Heart left ventricle (tissue), 16 donors: ENCODE measurements at regions not wholly inside any gene's neighbourhood (a gene's known extent, or its start where the extent isn't known, plus 50 kb on each side); places are given as distances from the start of the nearest gene placed in this dataset.

Source experiments
- ATAC-seq, 4 donors: fragments of 200-7000 bp; cut with Tn5 transposase; one replicate each; pipeline ENCODE4 v1.9.1; 2020 to 2022; ENCODE audit warnings: moderate library complexity in 4 of 4, mild to moderate bottlenecking in 3 of 4, moderate number of reproducible peaks in 1 of 4
- DNase-seq, 5 donors: peaks; one replicate each; pipeline ENCODE4 v3.0.0-alpha.2; 2020
- H3K27ac ChIP-seq, 12 donors: fragments of 200-600 bp; sonication (generic) in 4 of 12; one replicate each; pipeline versions ENCODE4 v1.5.0 to v1.8.0; 2016 to 2022; ENCODE audit warnings: mild to moderate bottlenecking in 2 of 12
- H3K27me3 ChIP-seq, 9 donors: fragments of 200-600 bp; sonication (generic) in 2 of 9; one replicate each; pipeline versions ENCODE4 v1.5.1 to v1.8.0; 2016 to 2022; ENCODE audit warnings: mild to moderate bottlenecking in 3 of 9
- H3K36me3 ChIP-seq, 9 donors: fragments of 200-600 bp; sonication (generic) in 2 of 9; one replicate each; pipeline versions ENCODE4 v1.5.0 to v1.8.0; 2018 to 2022; ENCODE audit warnings: mild to moderate bottlenecking in 2 of 9
- H3K4me1 ChIP-seq, 12 donors: fragments of 200-600 bp; sonication (generic) in 4 of 12; one replicate each; pipeline versions ENCODE4 v1.5.0 to v1.8.0; 2016 to 2022; ENCODE audit warnings: mild to moderate bottlenecking in 3 of 12
- H3K4me3 ChIP-seq, 12 donors: fragments of 200-600 bp; sonication (generic) in 4 of 12; one replicate each; pipeline versions ENCODE4 v1.5.0 to v1.8.0; 2017 to 2022; ENCODE audit warnings: mild to moderate bottlenecking in 9 of 12, moderate library complexity in 4 of 12
- H3K9me3 ChIP-seq, 12 donors: fragments of 200-600 bp; sonication (generic) in 4 of 12; one replicate each; pipeline versions ENCODE4 v1.5.0 to v1.8.0; 2016 to 2022; ENCODE audit warnings: mild to moderate bottlenecking in 1 of 12
- POLR2A ChIP-seq, 2 donors: fragments of 450-650 bp; IDR thresholded peaks; one replicate each; pipeline ENCODE4 v1.6.1; 2017; ENCODE audit warnings: antibody characterized with exemption in 2 of 2, mild to moderate bottlenecking in 2 of 2, moderate library complexity in 2 of 2
- WGBS, 4 donors: extraction: QIAGEN DNeasy Blood & Tissue Kit in 2 of 4; methylation state at CpG; one replicate each; pipeline versions ENCODE4 v1.1.5 to v1.1.7; 2013 to 2018; 5-methylcytosine and 5-hydroxymethylcytosine counted together
- intact Hi-C, 10 donors: fragments of 100-400 bp; cut with DNase I; formaldehyde crosslinking; loops; one replicate each; pipeline versions ENCODE4 v1.11.1 to v1.14.2; 2022
- TF ChIP-seq, protein P1 (sequence below), 12 donors: fragments of 200-600 bp; sonication (generic) in 4 of 12; IDR thresholded peaks; one replicate each; pipeline versions ENCODE4 v1.5.0 to v1.8.0; 2018 to 2022; ENCODE audit warnings: antibody characterized with exemption in 12 of 12, mild to moderate bottlenecking in 5 of 12
- donor health status: ischemic (EF 13 %, LVEDD 7.1; RV severe dilation, severe dysfunction).
- donor health status: healthy with polysubstance abuse.
- donor health status: DM: no; HTN: yes; CAD: no.
- donor health status: DM: no; HTN: no; CAD: no.
- donor health status: ischemic (EF 25% LVEDD 6.9; RV normal size, moderate dysfunction).
- donor health status: ischemic (EF 25% LVEDD 5.7; RV mildly dilated, moderate dysfunction).
- donor health status: healthy.
- donor health status: DM: yes; HTN: yes; CAD: no.
- donor health status: ischemic (EF 35%, LVEDD 5.7; RV mildly dilated, moderate dysfunction).
- donor health status: nonischemic (EF 11% LVEDD 7.7; RV severe dilation, severe dysfunction).
- donor health status: DM: yes; HTN: yes; CAD: no.
- donor health status: PGD.
- donor health status: ischemic (EF 29% LVEDD 5.4; RV normal size, mild dysfunction).
- donor health status: nonischemic (EF 23%, LVEDD 6.1; RV moderate dilation, normal function).

DNA sequence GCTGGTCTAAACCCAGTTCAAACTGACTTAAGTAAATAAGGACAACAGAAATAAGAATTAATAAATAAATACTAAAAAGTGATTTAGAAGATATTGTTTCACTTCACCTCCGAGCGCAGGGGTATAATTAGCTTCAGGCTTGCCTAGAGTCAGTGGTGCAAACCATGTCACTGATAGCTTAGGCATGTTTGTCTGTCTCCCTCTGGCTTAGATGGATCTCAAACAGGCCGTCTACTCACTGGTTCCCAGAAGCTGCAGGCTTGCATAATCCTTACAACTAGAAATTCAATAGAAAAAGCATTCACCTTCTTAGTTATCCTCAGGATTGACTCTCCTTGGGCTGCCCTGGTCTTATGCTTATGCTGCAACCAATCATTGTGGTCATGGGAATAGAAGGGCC is 629.8 kb upstream of the WWC1 start:
- no peak for DNase-seq
- WGBS, 4 donors: 48 to 72% (median 62%) methylated on average over 3 of the region's 3 CpGs
- no peaks in the 10 kb centered on the region for H3K4me1 ChIP-seq
- peak in 2 of 4 donors; percentile 71 to 84 for ATAC-seq
- H3K36me3 ChIP-seq: no peaks in the 10 kb centered on the region
- TF ChIP-seq, protein P1, sequence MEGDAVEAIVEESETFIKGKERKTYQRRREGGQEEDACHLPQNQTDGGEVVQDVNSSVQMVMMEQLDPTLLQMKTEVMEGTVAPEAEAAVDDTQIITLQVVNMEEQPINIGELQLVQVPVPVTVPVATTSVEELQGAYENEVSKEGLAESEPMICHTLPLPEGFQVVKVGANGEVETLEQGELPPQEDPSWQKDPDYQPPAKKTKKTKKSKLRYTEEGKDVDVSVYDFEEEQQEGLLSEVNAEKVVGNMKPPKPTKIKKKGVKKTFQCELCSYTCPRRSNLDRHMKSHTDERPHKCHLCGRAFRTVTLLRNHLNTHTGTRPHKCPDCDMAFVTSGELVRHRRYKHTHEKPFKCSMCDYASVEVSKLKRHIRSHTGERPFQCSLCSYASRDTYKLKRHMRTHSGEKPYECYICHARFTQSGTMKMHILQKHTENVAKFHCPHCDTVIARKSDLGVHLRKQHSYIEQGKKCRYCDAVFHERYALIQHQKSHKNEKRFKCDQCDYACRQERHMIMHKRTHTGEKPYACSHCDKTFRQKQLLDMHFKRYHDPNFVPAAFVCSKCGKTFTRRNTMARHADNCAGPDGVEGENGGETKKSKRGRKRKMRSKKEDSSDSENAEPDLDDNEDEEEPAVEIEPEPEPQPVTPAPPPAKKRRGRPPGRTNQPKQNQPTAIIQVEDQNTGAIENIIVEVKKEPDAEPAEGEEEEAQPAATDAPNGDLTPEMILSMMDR (IDR thresholded peaks at IDR 0.05): no peak
- TF ChIP-seq POLR2A (IDR thresholded peaks at IDR 0.05): no peak
- H3K27me3 ChIP-seq: no peaks in the 10 kb centered on the region
- intact Hi-C loops: no loop called here
- peak overlapping the region in 1 of 12 donors; percentile 3 for H3K4me3 ChIP-seq
- peak overlapping the region in 1 of 12 donors; percentile 24 for H3K27ac ChIP-seq
- H3K9me3 ChIP-seq: no peaks in the 10 kb centered on the region

- Histone ChIP-seq H3K4me1 (no peaks in the 10 kb centered on the region), H3K27ac (no peak overlapping the region), H3K27me3 (no peaks in the 10 kb centered on the region), H3K36me3 (no peaks in the 10 kb centered on the region), H3K9me3 (no peaks in the 10 kb centered on the region), H3K4me3 (no peak overlapping the region)
- DNase-seq: no peak
- TF ChIP-seq, protein P1 (IDR thresholded peaks at IDR 0.05): no peak
- TF ChIP-seq POLR2A (IDR thresholded peaks at IDR 0.05): no peak
- ATAC-seq: no peak
- intact Hi-C loops: no loop called here
- WGBS, 4 donors: 90 to 94% (median 93%) methylated on average over 3 of the region's 3 CpGs
Observed at GRCh38 chr5:167664222-167664804, 627.1 kb upstream of the WWC1 start.

DNA sequence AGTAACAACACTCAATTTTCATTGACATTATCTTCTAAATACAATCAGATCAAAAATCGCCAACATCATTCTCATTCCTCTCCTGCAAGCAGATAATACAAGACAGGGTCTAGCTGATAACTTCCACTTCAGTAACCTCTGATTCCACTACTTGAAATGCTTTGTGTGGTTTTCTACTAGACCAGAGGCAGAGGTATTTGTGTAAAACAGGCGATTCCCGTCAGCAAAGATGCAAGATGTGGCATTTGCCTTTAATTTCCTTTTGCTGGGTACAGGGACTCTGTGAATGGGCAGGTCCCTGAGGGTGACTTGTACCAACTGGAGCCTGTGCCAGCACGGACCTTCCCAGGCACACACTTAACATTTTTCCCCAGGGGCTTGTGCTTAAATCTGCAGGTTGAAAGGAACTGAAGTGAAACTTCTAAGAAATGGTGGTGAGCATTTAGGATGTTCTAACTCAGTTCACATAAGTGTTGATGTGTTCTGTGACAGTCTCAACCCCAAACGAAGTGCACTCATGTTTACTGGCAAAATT is 625.5 kb upstream of the WWC1 start:
- TF ChIP-seq, protein P1 (IDR thresholded peaks at IDR 0.05): no peak
- TF ChIP-seq POLR2A (IDR thresholded peaks at IDR 0.05): no peak
- intact Hi-C loops: no loop called here
- WGBS, 4 donors: 60 to 75% (median 63%) methylated on average over 5 of the region's 5 CpGs
- Histone ChIP-seq H3K9me3 (no peaks in the 10 kb centered on the region), H3K27ac (no peak overlapping the region), H3K27me3 (no peaks in the 10 kb centered on the region), H3K4me1 (no peaks in the 10 kb centered on the region), H3K36me3 (no peaks in the 10 kb centered on the region), H3K4me3 (no peak overlapping the region)
- ATAC-seq: no peak
- DNase-seq: no peak

- no peak for DNase-seq
- ATAC-seq: no peak
- intact Hi-C loops: no loop called here
- Histone ChIP-seq H3K36me3 (no peaks in the 10 kb centered on the region), H3K4me1 (no peaks in the 10 kb centered on the region), H3K27ac (no peak overlapping the region), H3K27me3 (no peaks in the 10 kb centered on the region), H3K4me3 (no peak overlapping the region), H3K9me3 (peaks cover 0 to 2% (median 0%) of the 10 kb centered on the region in 12 donors)
- WGBS, 4 donors: 62 to 77% (median 76%) methylated on average over 4 of the region's 4 CpGs
- TF ChIP-seq, protein P1 (IDR thresholded peaks at IDR 0.05): no peak
- TF ChIP-seq POLR2A (IDR thresholded peaks at IDR 0.05): no peak
Observed at GRCh38 chr5:167671176-167671575, 620.3 kb upstream of the WWC1 start.
